ENCODE measurements at regions not wholly inside any gene's neighbourhood (a gene's known extent, or its start where the extent isn't known, plus 50 kb on each side); places are given as distances from the start of the nearest gene placed in this dataset.
"Not testable (repeated sequence)": the region's sequence is repeated elsewhere in the genome, so short reads cannot be mapped to it uniquely, and the experiment has no call there.

DNA sequence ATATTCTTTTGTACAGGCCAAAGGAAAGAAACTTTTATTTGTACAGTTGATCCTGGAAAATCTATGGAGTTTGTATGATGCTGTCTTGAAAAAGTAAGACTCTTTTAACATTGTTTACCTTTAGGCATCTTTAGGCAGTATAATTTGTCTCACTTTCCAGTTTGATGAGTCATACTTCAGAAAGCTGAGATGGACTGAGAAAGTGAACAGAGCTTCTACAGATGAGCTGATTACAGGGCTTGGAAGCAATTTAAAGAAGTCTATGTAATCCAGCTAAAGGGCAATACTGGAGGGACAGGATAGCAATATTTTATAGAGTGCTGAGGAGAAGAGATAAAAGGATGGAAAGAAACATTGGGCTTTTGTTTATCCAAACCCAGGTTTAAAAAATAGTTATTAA is 123.5 kb upstream of the GOLGA6L4 start:
- POLR2A ChIA-PET, result no interaction called here

DNA sequence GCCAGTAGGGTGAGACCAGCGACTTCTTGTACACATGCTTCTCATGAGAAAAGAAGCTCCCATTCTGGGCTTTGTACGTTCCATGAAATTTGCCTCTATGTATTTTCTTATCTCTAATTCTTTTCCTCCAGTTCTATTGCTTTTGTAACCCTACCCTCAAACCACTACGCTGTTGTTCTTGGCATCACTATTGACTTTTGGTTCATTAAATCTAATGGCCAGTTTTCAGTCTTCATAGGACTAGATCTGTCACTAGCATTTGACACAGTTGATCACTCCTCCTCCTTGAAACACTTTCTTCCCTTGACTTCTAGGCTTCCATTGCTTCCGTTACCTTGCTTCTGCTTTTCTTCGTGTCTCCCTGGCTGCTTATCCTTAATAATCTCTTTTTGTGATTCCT is 121.7 kb upstream of the GOLGA6L4 start:
- CTCF ChIA-PET, result no interaction called here
- H3K27me3 ChIP-seq (ENCODE audit: control insufficient read depth, insufficient read depth, low read length), result peaks cover 2% of the 10 kb centered on the region; the same call in 1 of the 2 replicates
- DNase-seq (ENCODE audit: low read depth, low spot score), result no peak
- POLR2A ChIA-PET, result no interaction called here
- TF ChIP-seq, protein P1, sequence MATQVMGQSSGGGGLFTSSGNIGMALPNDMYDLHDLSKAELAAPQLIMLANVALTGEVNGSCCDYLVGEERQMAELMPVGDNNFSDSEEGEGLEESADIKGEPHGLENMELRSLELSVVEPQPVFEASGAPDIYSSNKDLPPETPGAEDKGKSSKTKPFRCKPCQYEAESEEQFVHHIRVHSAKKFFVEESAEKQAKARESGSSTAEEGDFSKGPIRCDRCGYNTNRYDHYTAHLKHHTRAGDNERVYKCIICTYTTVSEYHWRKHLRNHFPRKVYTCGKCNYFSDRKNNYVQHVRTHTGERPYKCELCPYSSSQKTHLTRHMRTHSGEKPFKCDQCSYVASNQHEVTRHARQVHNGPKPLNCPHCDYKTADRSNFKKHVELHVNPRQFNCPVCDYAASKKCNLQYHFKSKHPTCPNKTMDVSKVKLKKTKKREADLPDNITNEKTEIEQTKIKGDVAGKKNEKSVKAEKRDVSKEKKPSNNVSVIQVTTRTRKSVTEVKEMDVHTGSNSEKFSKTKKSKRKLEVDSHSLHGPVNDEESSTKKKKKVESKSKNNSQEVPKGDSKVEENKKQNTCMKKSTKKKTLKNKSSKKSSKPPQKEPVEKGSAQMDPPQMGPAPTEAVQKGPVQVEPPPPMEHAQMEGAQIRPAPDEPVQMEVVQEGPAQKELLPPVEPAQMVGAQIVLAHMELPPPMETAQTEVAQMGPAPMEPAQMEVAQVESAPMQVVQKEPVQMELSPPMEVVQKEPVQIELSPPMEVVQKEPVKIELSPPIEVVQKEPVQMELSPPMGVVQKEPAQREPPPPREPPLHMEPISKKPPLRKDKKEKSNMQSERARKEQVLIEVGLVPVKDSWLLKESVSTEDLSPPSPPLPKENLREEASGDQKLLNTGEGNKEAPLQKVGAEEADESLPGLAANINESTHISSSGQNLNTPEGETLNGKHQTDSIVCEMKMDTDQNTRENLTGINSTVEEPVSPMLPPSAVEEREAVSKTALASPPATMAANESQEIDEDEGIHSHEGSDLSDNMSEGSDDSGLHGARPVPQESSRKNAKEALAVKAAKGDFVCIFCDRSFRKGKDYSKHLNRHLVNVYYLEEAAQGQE (IDR thresholded peaks at IDR 0.05; ENCODE audit: insufficient read depth in 1 of 2, low read depth in 2 of 2, low read length in 1 of 2), result no peak
- TF ChIP-seq SIN3A (IDR thresholded peaks at IDR 0.05; ENCODE audit: borderline replicate concordance, insufficient read depth, low read depth, low read length) (no peak), TCF7L2 (IDR thresholded peaks at IDR 0.05; ENCODE audit: low read depth, low read length) (no peak), POLR2AphosphoS5 (IDR thresholded peaks at IDR 0.05; ENCODE audit: low read depth, low read length) (no peak)
- TF ChIP-seq, protein P2, sequence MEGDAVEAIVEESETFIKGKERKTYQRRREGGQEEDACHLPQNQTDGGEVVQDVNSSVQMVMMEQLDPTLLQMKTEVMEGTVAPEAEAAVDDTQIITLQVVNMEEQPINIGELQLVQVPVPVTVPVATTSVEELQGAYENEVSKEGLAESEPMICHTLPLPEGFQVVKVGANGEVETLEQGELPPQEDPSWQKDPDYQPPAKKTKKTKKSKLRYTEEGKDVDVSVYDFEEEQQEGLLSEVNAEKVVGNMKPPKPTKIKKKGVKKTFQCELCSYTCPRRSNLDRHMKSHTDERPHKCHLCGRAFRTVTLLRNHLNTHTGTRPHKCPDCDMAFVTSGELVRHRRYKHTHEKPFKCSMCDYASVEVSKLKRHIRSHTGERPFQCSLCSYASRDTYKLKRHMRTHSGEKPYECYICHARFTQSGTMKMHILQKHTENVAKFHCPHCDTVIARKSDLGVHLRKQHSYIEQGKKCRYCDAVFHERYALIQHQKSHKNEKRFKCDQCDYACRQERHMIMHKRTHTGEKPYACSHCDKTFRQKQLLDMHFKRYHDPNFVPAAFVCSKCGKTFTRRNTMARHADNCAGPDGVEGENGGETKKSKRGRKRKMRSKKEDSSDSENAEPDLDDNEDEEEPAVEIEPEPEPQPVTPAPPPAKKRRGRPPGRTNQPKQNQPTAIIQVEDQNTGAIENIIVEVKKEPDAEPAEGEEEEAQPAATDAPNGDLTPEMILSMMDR (IDR thresholded peaks at IDR 0.05), result no peak
- H3K4me3 ChIP-seq (ENCODE audit: low read depth in 2 of 2, low read length in 2 of 2), result no peak overlapping the region
- no peaks in the 10 kb centered on the region for H3K9me3 ChIP-seq (ENCODE audit: control insufficient read depth, insufficient read depth, low read depth, low read length)
- intact Hi-C loops (cut with micrococcal nuclease; ENCODE audit: unreplicated experiment), result no loop called here
- H3K36me3 ChIP-seq (ENCODE audit: control insufficient read depth, insufficient read depth, low read length), result no peaks in the 10 kb centered on the region
- BruUV-seq (replicated peaks), result no TSS peak
- no peak overlapping the region for H3K27ac ChIP-seq (ENCODE audit: low read length)
- no peak for ATAC-seq
- H3K4me1 ChIP-seq (ENCODE audit: control insufficient read depth, insufficient read depth, low read length), result no peaks in the 10 kb centered on the region
- in situ Hi-C loops (cut with HindIII; ENCODE audit: low pct_unique_long_range_greater_than_20kb, low sequenced_read_pairs), result no loop called here

More for the DNA sequence above, 123.5 kb upstream of the GOLGA6L4 start:
- Histone ChIP-seq H3K9me3 (ENCODE audit: control insufficient read depth, insufficient read depth, low read depth, low read length) (no peaks in the 10 kb centered on the region), H3K27ac (ENCODE audit: low read length) (no peak overlapping the region), H3K36me3 (ENCODE audit: control insufficient read depth, insufficient read depth, low read length) (no peaks in the 10 kb centered on the region), H3K27me3 (ENCODE audit: control insufficient read depth, insufficient read depth, low read length) (peaks cover 2% of the 10 kb centered on the region; the same call in 1 of the 2 replicates), H3K4me3 (ENCODE audit: low read depth in 2 of 2, low read length in 2 of 2) (no peak overlapping the region), H3K4me1 (ENCODE audit: control insufficient read depth, insufficient read depth, low read length) (no peaks in the 10 kb centered on the region)
- intact Hi-C loops (cut with micrococcal nuclease; ENCODE audit: unreplicated experiment) (no loop called here), in situ Hi-C loops (cut with HindIII; ENCODE audit: low pct_unique_long_range_greater_than_20kb, low sequenced_read_pairs) (no loop called here)
- CTCF ChIA-PET, result no interaction called here
- TF ChIP-seq POLR2AphosphoS5 (IDR thresholded peaks at IDR 0.05; ENCODE audit: low read depth, low read length), result no peak
- TF ChIP-seq, protein P1 (IDR thresholded peaks at IDR 0.05; ENCODE audit: insufficient read depth in 1 of 2, low read depth in 2 of 2, low read length in 1 of 2), result no peak
- no TSS peak for BruUV-seq (replicated peaks)
- ATAC-seq, result no peak
- DNase-seq (ENCODE audit: low read depth, low spot score), result no peak

DNA sequence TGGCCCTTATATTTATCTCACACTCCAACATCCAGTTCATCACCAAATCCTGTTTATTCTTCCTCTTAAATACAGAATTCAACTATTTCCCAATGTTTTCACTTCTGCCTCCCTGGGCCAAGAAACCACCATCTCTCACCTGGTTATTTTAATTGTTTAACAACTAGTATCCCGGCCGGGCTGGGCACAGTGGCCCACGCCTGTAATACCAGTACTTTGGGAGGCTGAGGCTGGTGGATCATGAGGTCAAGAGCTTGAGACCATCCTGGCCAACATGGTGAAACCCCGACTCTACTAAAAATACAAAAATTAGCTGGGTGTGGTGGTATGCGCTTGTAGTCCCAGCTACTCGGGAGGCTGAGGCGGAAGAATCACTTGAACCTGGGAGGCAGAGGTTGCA is 120.9 kb upstream of the GOLGA6L4 start:
- POLR2A ChIA-PET, result not testable (repeated sequence)

More for the DNA sequence above, 120.9 kb upstream of the GOLGA6L4 start:
- H3K4me3 ChIP-seq (ENCODE audit: low read depth in 2 of 2, low read length in 2 of 2); H3K36me3 ChIP-seq (ENCODE audit: control insufficient read depth, insufficient read depth, low read length); H3K9me3 ChIP-seq (ENCODE audit: control insufficient read depth, insufficient read depth, low read depth, low read length); H3K4me1 ChIP-seq (ENCODE audit: control insufficient read depth, insufficient read depth, low read length); H3K27ac ChIP-seq (ENCODE audit: low read length); ATAC-seq; BruUV-seq (replicated peaks); in situ Hi-C loops (cut with HindIII; ENCODE audit: low pct_unique_long_range_greater_than_20kb, low sequenced_read_pairs); CTCF ChIA-PET; DNase-seq (ENCODE audit: low read depth, low spot score); intact Hi-C loops (cut with micrococcal nuclease; ENCODE audit: unreplicated experiment); H3K27me3 ChIP-seq (ENCODE audit: control insufficient read depth, insufficient read depth, low read length): not testable (repeated sequence)

Measured in Panc1 (cell line).